ENCODE measurements at regions not wholly inside any gene's neighbourhood (a gene's known extent, or its start where the extent isn't known, plus 50 kb on each side); places are given as distances from the start of the nearest gene placed in this dataset.
"Not testable (repeated sequence)": the region's sequence is repeated elsewhere in the genome, so short reads cannot be mapped to it uniquely, and the experiment has no call there.

GRCh38 chr5:24264547-24264946, 380.2 kb downstream of the CDH10 start:
- no peak for DNase-seq (ENCODE audit: low spot score)

- no peak for DNase-seq (ENCODE audit: low spot score)
These were observed 379.5 kb downstream of the CDH10 start for GRCh38 chr5:24265306-24265705.

GRCh38 chr5:24268482-24269056, 376.2 kb downstream of the CDH10 start:
- no peak for DNase-seq (ENCODE audit: low spot score)

GRCh38 chr5:24271702-24272118, 373.1 kb downstream of the CDH10 start:
- DNase-seq (ENCODE audit: low spot score), result not testable (repeated sequence)

- no peak for DNase-seq (ENCODE audit: low spot score)
These were observed 372.0 kb downstream of the CDH10 start for GRCh38 chr5:24272741-24273140.

GRCh38 chr5:24280215-24280614, 364.6 kb downstream of the CDH10 start:
- no peak for DNase-seq (ENCODE audit: low spot score)

- DNase-seq (ENCODE audit: low spot score), result no peak
These were observed 363.0 kb downstream of the CDH10 start for GRCh38 chr5:24281818-24282217.

- no peak for DNase-seq (ENCODE audit: low spot score)
These were observed 355.0 kb downstream of the CDH10 start for GRCh38 chr5:24289582-24290335.

- no peak for DNase-seq (ENCODE audit: low spot score)
These were observed 354.2 kb downstream of the CDH10 start for GRCh38 chr5:24290536-24290935.

GRCh38 chr5:24291916-24292315, 352.9 kb downstream of the CDH10 start:
- no peak for DNase-seq (ENCODE audit: low spot score)

- DNase-seq (ENCODE audit: low spot score), result no peak
These were observed 350.4 kb downstream of the CDH10 start for GRCh38 chr5:24294333-24294732.

- DNase-seq (ENCODE audit: low spot score), result no peak
These were observed 330.7 kb downstream of the CDH10 start for GRCh38 chr5:24314106-24314505.

- DNase-seq (ENCODE audit: low spot score), result no peak
These were observed 324.1 kb downstream of the CDH10 start for GRCh38 chr5:24320643-24321042.

GRCh38 chr5:24325306-24325832, 319.4 kb downstream of the CDH10 start:
- no peak for DNase-seq (ENCODE audit: low spot score)

GRCh38 chr5:24331531-24331930, 313.2 kb downstream of the CDH10 start:
- no peak for DNase-seq (ENCODE audit: low spot score)

GRCh38 chr5:24347158-24347557, 297.6 kb downstream of the CDH10 start:
- no peak for DNase-seq (ENCODE audit: low spot score)

GRCh38 chr5:24351285-24351684, 293.5 kb downstream of the CDH10 start:
- no peak for DNase-seq (ENCODE audit: low spot score)

- no peak for DNase-seq (ENCODE audit: low spot score)
These were observed 291.8 kb downstream of the CDH10 start for GRCh38 chr5:24353016-24353415.

- no peak for DNase-seq (ENCODE audit: low spot score)
These were observed 291.2 kb downstream of the CDH10 start for GRCh38 chr5:24353611-24354010.

- no peak for DNase-seq (ENCODE audit: low spot score)
These were observed 280.8 kb downstream of the CDH10 start for GRCh38 chr5:24363789-24364481.

GRCh38 chr5:24364711-24365110, 280.1 kb downstream of the CDH10 start:
- peak; percentile 8 for DNase-seq (ENCODE audit: low spot score)

GRCh38 chr5:24365406-24365805, 279.4 kb downstream of the CDH10 start:
- no peak for DNase-seq (ENCODE audit: low spot score)

- DNase-seq (ENCODE audit: low spot score), result no peak
These were observed 277.6 kb downstream of the CDH10 start for GRCh38 chr5:24367216-24367615.
